HG03139 (cell line): ENCODE measurements at regions not wholly inside any gene's neighbourhood (a gene's known extent, or its start where the extent isn't known, plus 50 kb on each side); places are given as distances from the start of the nearest gene placed in this dataset.

Experiments
- ATAC-seq: cut with Tn5 transposase; IDR thresholded peaks from one replicate; pipeline ENCODE4 v1.9.1; 2021; ENCODE audit not compliant: unreplicated experiment

- ATAC-seq: no peak
These were observed 122.3 kb upstream of the IL12B start for GRCh38 chr5:159452480-159453167.

DNA sequence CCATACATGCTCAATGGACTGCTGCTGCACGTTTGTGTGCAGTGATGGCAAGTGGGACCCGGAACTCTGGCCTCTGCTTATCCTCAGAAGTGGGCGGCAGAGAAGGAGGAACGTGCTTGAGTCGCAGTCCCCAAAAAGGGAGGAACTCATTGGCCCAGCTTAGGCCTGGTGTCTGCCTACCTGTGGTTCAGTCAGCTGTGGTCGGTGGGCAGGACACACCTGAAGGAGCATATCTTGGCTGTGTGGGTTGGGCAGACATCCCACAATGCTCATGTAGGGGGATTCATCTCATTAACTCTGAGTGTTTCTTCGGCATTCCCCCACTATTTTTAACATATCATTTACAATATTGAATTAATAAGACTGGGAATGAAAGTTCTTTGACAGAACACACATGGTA, 122.9 kb upstream of the IL12B start:
- no peak for ATAC-seq

GRCh38 chr5:159456261-159456660, 126.0 kb upstream of the IL12B start:
- ATAC-seq: peak; percentile 1

DNA sequence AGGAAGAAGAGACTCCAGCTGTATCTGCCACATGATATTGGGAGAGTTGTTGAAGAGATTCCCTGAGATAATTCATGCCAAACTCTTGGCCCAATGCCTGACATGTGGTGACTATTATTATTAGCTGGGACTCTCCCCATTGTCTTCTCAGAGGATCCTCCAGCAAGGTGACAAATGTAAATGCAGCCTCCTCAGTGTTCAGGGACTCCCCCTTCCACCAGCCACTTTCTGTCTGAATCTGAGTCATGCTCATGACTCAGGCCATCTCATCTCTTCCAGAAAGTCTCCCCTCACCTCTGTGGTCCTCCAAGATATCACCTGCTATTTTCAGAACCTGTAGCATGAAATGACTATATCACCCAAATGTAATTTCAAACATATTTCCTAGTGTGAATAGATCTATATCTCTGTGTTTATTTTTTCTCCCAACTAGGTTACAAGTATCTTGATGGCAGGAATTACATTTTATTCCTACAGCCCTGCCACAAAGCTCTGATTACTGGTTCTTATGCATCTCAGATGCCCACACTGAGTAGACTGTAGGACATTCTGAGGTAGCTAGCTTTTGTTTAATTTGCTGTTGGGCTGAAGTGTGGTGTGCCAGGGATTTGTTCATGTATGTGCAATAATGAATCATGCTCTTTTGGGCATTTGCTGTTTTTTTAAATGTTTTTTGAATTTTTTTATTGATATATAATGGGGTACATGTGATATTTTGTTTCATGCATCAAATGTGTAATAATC, 126.6 kb upstream of the IL12B start:
- peak; percentile 84 for ATAC-seq

DNA sequence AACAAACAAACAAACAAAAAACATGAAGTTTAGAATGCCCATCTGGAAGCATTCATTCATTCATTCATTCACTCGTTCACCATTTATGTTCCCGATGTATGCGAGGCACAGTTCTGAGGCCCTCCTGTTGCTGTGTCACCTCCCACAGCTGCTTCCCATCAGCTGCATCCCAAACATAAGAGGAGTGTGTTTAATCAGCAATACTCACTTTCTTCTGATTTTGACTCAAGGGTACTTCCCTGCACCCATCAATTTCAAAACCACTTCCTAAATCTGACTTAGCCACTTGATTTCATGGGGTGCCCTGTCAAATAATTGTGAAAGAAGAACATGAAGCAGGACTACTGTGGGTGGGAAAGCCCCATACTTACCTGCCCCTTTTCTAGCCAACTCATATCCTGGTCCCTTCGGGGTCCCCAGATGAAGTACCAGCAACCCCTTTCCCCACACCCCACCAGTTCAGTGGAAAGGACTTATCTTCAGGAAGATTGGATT, 128.0 kb upstream of the IL12B start:
- ATAC-seq: peak; percentile 32

DNA sequence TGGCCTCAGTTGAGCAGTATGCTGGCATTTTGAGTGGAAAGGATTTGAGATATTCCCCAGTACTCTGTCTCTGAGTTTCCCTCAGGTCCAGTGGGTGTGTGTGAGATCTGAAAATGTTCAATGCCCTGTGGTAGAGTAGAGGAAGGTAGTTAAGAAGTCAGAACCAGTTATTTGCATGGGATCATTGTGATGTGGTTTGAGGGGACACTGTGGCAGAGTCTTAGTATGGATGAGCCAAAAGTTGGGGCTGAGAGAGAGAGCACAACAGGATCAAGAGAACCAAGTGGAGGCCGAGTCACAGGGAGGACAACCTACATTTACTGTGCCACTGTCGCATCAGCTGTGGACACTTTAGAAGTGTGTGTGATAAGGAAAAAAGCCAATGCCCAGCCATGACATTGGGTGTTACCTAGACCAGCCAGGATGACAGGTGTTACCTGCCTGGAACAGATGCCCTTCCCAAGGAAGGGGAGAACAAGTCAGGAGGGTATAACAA, 128.9 kb upstream of the IL12B start:
- ATAC-seq: no peak

DNA sequence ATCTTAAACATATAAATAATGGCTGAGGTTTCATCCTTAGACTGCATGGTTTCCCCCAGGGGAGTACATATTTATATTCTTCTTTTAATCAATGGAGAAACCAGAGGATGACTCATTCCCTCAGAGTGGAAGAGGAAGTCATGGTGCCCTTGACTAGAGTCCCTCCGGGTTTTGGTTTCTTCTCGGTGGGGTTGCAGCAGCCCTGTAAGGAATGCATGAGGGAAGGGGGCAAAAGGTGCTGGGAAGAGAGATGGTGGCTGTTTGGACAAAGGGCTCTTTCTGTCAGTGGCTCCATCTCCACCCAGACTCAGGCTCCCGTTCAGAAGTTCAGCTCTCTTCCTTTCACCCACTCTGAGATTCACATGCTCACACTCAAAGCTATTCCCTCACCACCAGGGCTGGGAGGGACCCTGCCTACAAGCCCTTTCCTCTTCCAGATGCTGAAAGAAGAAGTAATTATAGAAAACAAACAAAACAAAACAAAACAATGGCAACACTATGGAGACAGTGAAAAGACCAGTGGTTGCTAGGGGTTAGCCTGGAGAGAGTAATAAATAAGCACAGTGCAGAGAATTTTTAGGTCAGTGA, 129.8 kb upstream of the IL12B start:
- no peak for ATAC-seq

DNA sequence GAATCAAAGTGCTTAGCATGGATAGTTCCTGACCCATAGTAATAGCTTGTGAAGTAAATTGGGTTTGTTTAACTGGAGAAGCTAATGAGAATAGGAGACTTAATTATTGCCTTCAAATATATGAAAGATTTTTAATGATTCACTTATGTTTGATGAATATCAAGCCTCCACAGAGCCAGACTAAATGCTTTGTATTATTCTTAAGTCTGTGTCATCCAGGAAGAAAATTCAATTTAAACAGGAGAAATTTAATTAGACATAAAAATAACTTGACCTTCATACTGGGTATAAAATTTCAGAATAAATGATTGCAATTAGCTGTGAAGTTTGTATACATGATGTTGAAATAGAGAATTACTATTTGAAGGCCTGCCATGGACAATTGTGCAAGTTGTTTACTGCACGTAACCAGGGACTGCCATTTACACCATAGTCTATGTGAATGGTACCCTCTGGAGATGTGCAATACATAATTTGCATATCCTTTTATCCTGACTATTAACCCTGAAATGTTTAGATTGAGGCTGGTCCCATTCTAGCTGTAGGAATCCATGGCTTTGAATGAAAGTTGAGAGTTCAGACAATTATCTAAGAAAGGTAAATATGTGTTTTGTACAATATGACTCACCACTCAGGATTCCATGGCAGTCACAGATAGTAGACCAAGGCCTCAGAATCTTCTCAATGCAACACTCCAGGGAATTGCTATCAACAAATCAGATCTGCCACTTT, 133.5 kb upstream of the IL12B start:
- no peak for ATAC-seq

GRCh38 chr5:159465604-159466003, 135.3 kb upstream of the IL12B start:
- ATAC-seq: no peak

DNA sequence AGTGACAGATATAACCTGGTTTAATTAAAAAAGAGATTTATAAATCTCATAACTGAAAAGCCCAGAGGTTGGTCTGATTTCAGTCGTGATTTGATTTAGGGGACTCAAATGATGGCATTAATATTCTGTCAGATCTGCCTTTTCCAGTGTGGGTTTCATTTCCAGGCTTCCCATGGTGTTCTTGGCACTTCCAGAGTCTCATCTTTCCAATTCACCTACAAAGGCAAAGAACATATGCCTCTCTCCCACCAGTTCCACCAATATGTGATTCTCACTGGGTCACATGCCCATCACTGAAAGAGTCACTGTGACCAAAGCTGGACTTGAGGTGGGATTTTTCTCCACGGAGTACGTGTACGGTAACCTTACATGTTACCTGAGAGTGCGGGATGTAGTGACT, 137.4 kb upstream of the IL12B start:
- no peak for ATAC-seq

DNA sequence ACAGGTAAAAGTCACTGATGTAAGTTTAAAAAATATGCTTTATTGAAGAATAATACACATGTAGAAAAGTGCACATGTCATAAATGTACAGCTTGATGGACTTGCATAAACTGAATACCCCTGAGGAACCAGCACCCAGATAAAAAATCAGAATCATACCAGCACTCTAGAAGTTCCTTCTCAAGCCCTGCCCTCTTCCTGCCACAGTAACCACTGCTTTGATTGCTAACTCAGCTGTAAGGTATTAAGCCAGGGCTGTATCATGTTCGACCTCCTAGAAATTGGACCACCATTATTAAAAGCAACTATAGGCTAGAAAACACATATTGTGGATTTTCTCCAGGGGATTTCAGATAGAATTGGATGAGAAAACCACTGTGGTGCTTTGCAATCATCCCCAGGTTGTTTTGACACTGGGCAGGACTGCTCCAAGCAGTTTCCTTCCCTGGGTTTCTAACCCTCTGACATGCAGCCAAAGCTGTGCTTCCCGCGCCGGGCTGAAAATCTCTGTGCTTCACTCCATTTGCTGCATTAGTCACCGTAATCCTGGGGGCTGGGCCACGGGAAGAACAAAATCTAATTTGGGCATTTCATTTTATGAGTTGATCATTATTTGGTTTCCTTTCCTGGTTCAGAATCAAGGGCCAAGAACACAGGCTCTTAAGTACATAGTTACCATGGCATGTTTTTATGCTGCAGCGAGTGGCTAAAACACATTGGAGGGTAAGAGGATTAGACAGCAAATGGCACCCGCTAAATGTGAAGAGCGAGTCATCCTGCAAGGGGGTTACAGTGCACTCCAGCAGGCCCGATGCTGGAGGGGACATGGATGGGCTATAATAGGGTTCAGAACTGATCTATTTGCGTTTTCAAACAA, 139.4 kb upstream of the IL12B start:
- ATAC-seq: peak; percentile 92

DNA sequence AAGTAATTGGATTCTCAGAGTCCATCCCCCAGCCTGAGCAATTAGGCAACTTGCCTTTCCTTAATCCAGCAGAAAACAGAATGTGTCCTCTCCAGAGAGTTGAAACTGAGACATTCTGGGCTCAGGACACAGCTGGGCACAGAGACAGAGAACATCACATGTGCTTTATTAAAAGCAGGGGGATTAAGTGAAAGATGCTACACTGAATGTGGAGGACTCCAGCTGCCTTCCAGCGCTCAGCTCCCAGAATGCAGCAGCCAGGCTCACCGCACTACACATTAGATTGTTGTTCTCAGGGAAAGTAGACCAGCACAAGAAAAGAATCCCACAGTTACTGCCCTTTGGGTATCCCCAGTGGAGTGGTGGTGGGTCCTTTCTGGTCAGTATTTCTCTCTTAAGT, 141.6 kb upstream of the IL12B start:
- no peak for ATAC-seq

DNA sequence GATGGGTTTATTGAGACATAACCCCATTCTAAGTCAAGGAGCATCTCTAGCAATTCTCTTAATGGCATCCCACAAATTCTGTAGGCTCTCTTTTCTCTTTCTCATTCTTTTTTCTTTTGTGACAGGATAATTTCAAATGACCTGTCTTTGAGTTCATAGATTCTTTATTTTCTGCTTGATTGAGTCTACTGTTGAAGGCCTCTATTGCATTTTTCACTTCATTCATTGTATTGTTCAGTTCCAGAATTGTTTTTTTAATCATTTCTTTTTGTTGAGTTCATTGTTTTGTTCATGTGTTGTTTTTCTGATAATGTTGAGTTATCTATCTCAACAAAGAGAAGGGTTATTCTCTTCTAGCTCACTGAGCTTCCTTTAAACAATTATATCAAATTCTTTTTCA, 144.7 kb upstream of the IL12B start:
- no peak for ATAC-seq

DNA sequence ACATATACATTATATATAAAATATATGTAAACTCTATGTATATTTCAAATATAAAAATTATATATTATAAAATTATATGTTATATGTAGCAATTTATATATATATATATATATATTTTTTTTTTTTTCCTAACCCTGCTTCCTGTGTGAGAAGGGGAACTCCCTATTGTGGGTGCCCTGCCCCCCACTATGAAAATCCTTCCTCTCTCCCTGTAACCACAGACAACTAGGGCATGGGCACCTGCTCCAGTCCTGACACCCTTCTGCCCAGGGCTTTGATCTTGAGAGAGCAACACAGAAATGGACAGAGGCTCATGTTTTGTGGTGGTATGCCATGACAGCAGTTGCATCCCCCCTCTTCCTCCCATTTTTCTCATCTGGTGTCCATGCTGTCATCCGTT, 148.7 kb upstream of the IL12B start:
- ATAC-seq: no peak

DNA sequence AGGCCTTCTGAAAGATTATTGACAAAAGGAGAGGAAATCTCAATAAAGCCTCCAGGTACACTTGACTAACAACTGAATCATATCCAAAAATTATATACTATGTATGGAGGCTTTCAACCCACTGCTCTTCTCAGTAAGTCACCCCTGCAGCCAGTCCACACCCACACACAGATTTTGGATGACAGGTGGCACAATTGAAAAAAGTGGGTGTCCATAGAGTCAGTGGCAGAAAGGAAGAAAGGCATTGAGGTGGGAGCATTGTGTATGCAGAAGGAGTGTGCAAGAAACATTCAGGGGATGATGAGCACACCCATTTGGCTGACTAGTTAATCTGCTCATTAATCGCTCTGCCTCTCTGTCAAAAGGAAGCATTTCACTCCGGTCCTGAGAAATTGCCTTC, 150.6 kb upstream of the IL12B start:
- no peak for ATAC-seq

DNA sequence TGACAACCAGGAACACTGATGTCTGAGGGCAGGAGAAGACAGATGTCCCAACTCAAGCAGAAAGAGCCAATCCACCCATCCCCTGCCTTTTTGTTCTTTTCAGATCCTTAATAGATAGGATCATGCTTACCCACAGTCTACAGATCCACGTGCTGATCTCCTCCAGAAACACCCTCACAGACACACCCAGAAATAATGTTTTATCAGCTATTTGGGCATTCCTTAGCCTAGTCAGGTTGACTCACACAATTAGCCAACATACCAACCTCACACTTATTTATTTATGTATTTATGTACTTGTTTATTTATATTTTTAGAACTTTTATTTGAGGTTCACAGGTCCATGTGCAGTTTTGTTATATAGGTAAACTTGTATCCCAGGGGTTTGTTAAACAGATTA, 151.5 kb upstream of the IL12B start:
- no peak for ATAC-seq

DNA sequence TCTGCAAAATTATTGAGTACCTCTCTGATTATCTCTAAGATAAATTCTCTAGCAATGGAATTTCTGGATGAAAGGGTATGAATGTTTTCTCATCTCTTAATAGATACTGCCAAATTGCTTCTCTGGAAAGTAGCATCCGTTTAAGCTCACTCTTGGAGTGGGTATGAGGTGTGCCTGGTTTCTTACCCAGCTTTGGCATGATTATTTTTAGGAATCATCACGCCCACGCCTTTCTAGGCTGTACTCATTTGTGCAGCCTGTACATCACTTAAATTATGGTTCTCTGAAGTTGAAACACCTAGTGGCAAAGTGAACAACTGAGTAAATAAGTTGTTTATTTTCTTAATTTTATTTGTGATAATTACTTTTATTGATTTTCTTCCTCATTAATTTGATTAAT, 156.5 kb upstream of the IL12B start:
- no peak for ATAC-seq

DNA sequence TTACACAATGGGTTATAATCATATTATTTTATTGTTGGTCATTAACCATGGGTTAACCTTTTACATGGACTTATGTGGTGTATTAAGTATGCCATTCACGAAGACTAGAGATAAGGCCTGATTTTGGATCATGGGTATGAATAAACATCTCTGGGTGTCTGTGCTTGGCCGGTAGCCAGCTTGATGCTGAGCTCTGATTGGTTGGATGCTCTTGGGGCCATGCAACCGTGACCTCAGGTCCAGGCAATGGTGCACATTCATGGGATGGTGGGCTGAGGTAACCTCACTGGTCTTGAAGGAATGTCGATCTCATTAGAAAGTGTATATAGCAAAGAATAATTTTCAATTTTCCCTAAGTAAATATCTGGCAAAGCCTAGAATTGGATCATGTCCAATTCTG, 158.2 kb upstream of the IL12B start:
- no peak for ATAC-seq

DNA sequence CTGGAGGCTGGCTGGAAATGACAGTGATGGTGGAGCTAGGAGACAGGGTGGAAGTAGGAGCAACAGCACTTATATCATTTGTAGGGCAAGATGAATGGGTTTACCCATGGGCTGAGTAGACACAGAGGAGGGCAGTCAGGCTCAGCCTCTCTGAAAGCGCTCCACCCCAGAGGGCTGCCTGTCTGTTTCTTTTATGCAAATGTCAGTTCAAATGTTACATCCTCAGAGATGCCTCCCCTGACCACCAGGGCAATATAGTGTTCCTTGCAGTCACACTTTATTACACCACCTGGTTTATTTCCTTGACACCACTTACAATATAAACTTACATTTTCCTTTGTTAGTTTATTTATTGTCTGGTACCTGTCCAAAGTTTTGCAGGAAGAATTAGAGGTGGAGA, 159.5 kb upstream of the IL12B start:
- ATAC-seq: peak; percentile 56

DNA sequence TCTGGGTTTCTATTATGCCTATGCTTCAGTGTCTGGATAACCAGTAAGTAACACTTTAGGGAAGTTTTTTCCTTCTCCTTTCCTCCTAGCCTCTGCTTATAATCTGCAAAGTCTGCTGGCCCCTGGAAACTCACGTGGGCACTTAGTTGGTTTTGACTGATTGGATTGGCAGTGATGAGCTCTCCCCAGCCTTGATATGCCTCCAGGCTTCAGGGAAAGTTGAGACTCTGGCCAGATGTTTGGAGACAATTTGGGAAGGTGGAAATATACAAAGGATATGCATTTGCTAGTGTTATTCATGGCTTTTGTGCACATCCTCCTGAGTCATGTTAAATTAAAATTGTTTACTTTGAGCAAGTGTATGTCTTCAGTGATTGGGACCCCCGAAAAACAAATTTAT, 160.2 kb upstream of the IL12B start:
- no peak for ATAC-seq
